ACC112 (cell line): ENCODE measurements at regions not wholly inside any gene's neighbourhood (a gene's known extent, or its start where the extent isn't known, plus 50 kb on each side); places are given as distances from the start of the nearest gene placed in this dataset.

ENCODE experiments used
- H2AFZ ChIP-seq: fragments of 200-600 bp; sonication (generic); one replicate; pipeline ENCODE4 v1.6.0; 2017; ENCODE audit warnings: antibody characterized with exemption, low read length; ENCODE audit not compliant: unreplicated experiment
- H3K27ac ChIP-seq: fragments of 200-600 bp; sonication (generic); 2 replicates; pipeline ENCODE4 v1.5.1; 2014; ENCODE audit warnings: low read depth, mild to moderate bottlenecking, antibody characterized with exemption, low read length, moderate library complexity
- H3K27me3 ChIP-seq: fragments of 200-600 bp; sonication (generic); 2 replicates; pipeline ENCODE4 v1.6.1; 2014; ENCODE audit warnings: mild to moderate bottlenecking, antibody characterized with exemption, low read length, moderate library complexity, mixed read lengths; ENCODE audit not compliant: insufficient read depth
- H3K36me3 ChIP-seq: fragments of 200-600 bp; sonication (generic); 2 replicates; pipeline ENCODE4 v1.6.1; 2016; ENCODE audit warnings: mild to moderate bottlenecking, antibody characterized with exemption, low read length, moderate library complexity, mixed read lengths; ENCODE audit not compliant: insufficient read depth
- H3K4me1 ChIP-seq: fragments of 200-600 bp; sonication (generic); one replicate; pipeline ENCODE4 v1.6.1; 2016; ENCODE audit warnings: low read length, mixed read lengths; ENCODE audit not compliant: insufficient read depth, unreplicated experiment, control insufficient read depth
- H3K4me3 ChIP-seq: fragments of 200-600 bp; sonication (generic); 2 replicates; pipeline ENCODE4 v1.5.1; 2014; ENCODE audit warnings: mild to moderate bottlenecking, low read depth, low read length
- H3K79me2 ChIP-seq: fragments of 200-600 bp; sonication (generic); one replicate; pipeline ENCODE4 v1.6.0; 2016; ENCODE audit warnings: low read length; ENCODE audit not compliant: control insufficient read depth, unreplicated experiment, insufficient read depth

GRCh38 chr9:20178197-20178596 is 389.4 kb upstream of the SLC24A2 start:
- Histone ChIP-seq H3K36me3 (no peaks in the 10 kb centered on the region), H3K4me1 (no peaks in the 10 kb centered on the region), H3K4me3 (no peak overlapping the region), H3K27ac (no peak overlapping the region), H3K27me3 (peaks cover 66% of the 10 kb centered on the region), H3K79me2 (no peaks in the 10 kb centered on the region), H2AFZ (no peak overlapping the region)

GRCh38 chr9:20170122-20170521 is 381.3 kb upstream of the SLC24A2 start:
- no peaks in the 10 kb centered on the region for H3K79me2 ChIP-seq
- H3K27ac ChIP-seq, result no peak overlapping the region
- H3K4me3 ChIP-seq, result no peak overlapping the region
- no peaks in the 10 kb centered on the region for H3K36me3 ChIP-seq
- H3K4me1 ChIP-seq, result no peaks in the 10 kb centered on the region
- H3K27me3 ChIP-seq, result peaks cover 17% of the 10 kb centered on the region
- H2AFZ ChIP-seq, result no peak overlapping the region

- no peaks in the 10 kb centered on the region for H3K4me1 ChIP-seq
- no peak overlapping the region for H3K4me3 ChIP-seq
- H3K36me3 ChIP-seq, result no peaks in the 10 kb centered on the region
- no peak overlapping the region for H3K27ac ChIP-seq
- no peaks in the 10 kb centered on the region for H3K79me2 ChIP-seq
- H3K27me3 ChIP-seq, result peaks cover 10% of the 10 kb centered on the region; the same call in 1 of the 2 replicates
- no peak overlapping the region for H2AFZ ChIP-seq
Measured at GRCh38 chr9:20152151-20152725, 363.4 kb upstream of the SLC24A2 start.

- no peaks in the 10 kb centered on the region for H3K79me2 ChIP-seq
- H3K36me3 ChIP-seq, result no peaks in the 10 kb centered on the region
- H3K4me1 ChIP-seq, result no peaks in the 10 kb centered on the region
- H3K27me3 ChIP-seq, result peaks cover 17% of the 10 kb centered on the region; the same call in 1 of the 2 replicates
- H2AFZ ChIP-seq, result no peak overlapping the region
- no peak overlapping the region for H3K27ac ChIP-seq
- no peak overlapping the region for H3K4me3 ChIP-seq
Measured at GRCh38 chr9:20148416-20148815, 359.6 kb upstream of the SLC24A2 start.

- Histone ChIP-seq H3K79me2 (no peaks in the 10 kb centered on the region), H3K27ac (no peak overlapping the region), H2AFZ (no peak overlapping the region)
Measured at GRCh38 chr9:20144197-20144596, 355.4 kb upstream of the SLC24A2 start.

GRCh38 chr9:20139763-20140290 is 351.0 kb upstream of the SLC24A2 start:
- no peaks in the 10 kb centered on the region for H3K79me2 ChIP-seq
- H3K4me3 ChIP-seq, result no peak overlapping the region
- H3K27ac ChIP-seq, result no peak overlapping the region
- H3K27me3 ChIP-seq, result peaks cover 2% of the 10 kb centered on the region; the same call in 1 of the 2 replicates
- no peaks in the 10 kb centered on the region for H3K4me1 ChIP-seq
- no peak overlapping the region for H2AFZ ChIP-seq
- no peaks in the 10 kb centered on the region for H3K36me3 ChIP-seq

More at GRCh38 chr9:20144197-20144596, 355.4 kb upstream of the SLC24A2 start:
- Histone ChIP-seq H3K4me1 (no peaks in the 10 kb centered on the region), H3K36me3 (no peaks in the 10 kb centered on the region), H3K27me3 (peaks cover 7% of the 10 kb centered on the region; the same call in 1 of the 2 replicates), H3K4me3 (no peak overlapping the region)

- Histone ChIP-seq H3K27me3 (no peaks in the 10 kb centered on the region), H3K36me3 (no peaks in the 10 kb centered on the region), H3K4me1 (no peaks in the 10 kb centered on the region), H3K4me3 (no peak overlapping the region), H3K79me2 (no peaks in the 10 kb centered on the region), H2AFZ (no peak overlapping the region), H3K27ac (no peak overlapping the region)
Measured at GRCh38 chr9:20138841-20139240, 350.0 kb upstream of the SLC24A2 start.

- H3K36me3 ChIP-seq, result no peaks in the 10 kb centered on the region
- no peak overlapping the region for H2AFZ ChIP-seq
- no peaks in the 10 kb centered on the region for H3K27me3 ChIP-seq
- no peak overlapping the region for H3K27ac ChIP-seq
- no peaks in the 10 kb centered on the region for H3K4me1 ChIP-seq
- H3K4me3 ChIP-seq, result no peak overlapping the region
- H3K79me2 ChIP-seq, result no peaks in the 10 kb centered on the region
Measured at GRCh38 chr9:20138116-20138515, 349.3 kb upstream of the SLC24A2 start.

GRCh38 chr9:20137425-20137824 is 348.6 kb upstream of the SLC24A2 start:
- Histone ChIP-seq H3K27ac (no peak overlapping the region), H3K4me1 (no peaks in the 10 kb centered on the region), H3K27me3 (no peaks in the 10 kb centered on the region), H3K4me3 (no peak overlapping the region), H2AFZ (no peak overlapping the region), H3K79me2 (no peaks in the 10 kb centered on the region), H3K36me3 (no peaks in the 10 kb centered on the region)

- H3K79me2 ChIP-seq, result no peaks in the 10 kb centered on the region
- H3K4me1 ChIP-seq, result no peaks in the 10 kb centered on the region
- H2AFZ ChIP-seq, result no peak overlapping the region
- H3K27ac ChIP-seq, result no peak overlapping the region
- H3K27me3 ChIP-seq, result no peaks in the 10 kb centered on the region
- H3K4me3 ChIP-seq, result no peak overlapping the region
- H3K36me3 ChIP-seq, result no peaks in the 10 kb centered on the region
Measured at GRCh38 chr9:20135119-20135697, 346.4 kb upstream of the SLC24A2 start.

- Histone ChIP-seq H3K4me1 (no peaks in the 10 kb centered on the region), H3K4me3 (no peak overlapping the region), H3K36me3 (no peaks in the 10 kb centered on the region), H3K27me3 (no peaks in the 10 kb centered on the region), H3K27ac (no peak overlapping the region), H2AFZ (no peak overlapping the region), H3K79me2 (no peaks in the 10 kb centered on the region)
Measured at GRCh38 chr9:20125727-20126126, 336.9 kb upstream of the SLC24A2 start.
